HG03159 (cell line): ENCODE measurements at regions not wholly inside any gene's neighbourhood (a gene's known extent, or its start where the extent isn't known, plus 50 kb on each side); places are given as distances from the start of the nearest gene placed in this dataset.

Experiments used
- ATAC-seq: cut with Tn5 transposase; IDR thresholded peaks from one replicate; pipeline ENCODE4 v1.9.1; 2021; ENCODE audit warnings: mild to moderate bottlenecking, moderate library complexity; ENCODE audit not compliant: unreplicated experiment

GRCh38 chr3:124230432-124230831 is 238.5 kb upstream of the ROPN1 start:
- no peak for ATAC-seq

- ATAC-seq = no peak
Measured at GRCh38 chr3:124230998-124231397, 239.1 kb upstream of the ROPN1 start.

- ATAC-seq = no peak
Measured at GRCh38 chr3:124234852-124235252, 242.9 kb upstream of the ROPN1 start.

DNA sequence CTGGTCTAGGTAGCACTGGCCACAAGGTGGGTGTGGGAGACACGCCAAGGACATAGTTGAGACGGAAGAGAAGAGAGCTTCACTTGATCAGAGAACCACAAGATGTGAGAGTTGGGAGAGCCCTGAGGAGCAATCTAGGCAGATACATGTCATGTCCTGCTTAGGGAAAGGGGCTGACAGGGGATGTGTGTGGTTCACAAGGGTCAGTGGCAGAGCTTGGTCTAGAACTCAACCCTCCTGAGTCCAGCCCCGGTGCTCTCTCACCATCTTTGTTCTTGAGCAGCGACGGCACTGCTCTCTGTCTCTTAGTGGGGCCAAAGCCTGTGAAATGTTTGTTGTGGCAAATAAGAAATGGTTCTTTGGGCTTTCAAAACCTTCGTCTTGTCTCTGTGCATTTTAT is 243.5 kb upstream of the ROPN1 start:
- no peak for ATAC-seq

DNA sequence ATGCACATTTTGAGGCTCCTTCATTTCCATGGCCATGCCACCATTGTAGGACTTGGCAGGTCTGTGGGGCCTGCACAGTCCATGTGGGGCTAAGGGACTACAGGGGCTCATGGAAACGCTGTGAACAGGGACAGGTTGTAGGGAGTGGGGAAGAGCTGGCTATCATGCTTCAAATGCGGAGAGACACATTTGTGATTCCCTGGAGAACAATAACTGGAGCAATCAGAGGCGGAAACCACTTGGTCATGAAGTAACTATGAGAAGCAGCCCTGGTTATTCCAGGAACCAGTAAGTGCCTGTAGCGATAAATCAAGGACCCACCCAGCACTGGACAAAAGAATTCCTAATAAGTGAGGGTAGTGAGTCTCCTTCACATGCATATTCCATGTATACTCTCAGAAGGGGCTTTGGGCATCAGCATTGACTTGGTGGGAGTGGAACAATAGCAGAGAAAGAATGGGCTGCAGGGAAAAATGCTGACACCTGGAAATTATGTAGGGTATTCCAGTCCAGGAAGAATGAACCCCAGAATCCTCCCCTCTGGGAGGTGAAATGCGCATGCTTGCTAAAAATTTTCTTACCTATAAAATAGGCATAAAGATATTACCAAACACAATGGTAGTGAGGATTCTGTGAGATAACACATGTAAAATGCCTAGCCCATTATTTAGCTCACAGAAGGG is 251.4 kb upstream of the ROPN1 start:
- ATAC-seq = no peak

DNA sequence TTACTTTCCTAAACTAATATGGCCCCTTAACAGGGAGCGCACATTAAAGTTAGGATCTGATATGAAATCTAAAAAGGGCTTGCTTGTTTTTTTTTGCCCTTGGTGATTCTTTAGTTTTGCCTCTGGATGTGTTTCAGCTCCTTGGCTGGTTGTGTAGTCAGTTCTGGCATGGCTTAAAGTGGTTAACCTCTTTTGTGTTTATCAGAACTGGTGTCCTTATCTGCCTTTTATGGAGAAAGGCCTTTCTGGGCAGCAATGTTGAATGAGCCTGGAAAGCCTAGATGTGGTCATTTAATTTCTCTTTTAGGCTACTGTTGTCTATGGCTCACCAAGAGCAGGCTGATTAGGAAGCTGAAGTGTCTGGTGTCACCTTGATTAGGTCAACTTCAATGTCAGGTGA is 254.5 kb upstream of the ROPN1 start:
- no peak for ATAC-seq

DNA sequence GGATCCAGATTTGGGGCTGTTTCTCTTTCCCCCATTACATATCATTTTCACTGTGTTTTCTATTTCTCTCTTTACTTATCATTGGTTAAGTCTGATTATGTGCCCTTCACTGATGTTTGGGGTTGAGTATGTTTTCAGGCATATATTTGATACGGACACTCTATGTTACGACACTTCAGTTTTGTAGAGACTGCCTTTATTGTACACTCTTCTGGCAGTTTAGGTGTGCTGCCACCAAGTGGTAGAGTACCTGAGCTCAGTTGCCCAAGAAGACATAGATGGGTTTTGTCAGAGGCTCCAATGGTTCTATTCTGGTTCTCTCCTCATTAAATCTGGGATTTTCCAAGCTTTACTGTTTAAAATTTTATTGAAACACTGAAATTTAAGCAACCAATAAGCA is 255.0 kb upstream of the ROPN1 start:
- no peak for ATAC-seq

- no peak for ATAC-seq
Measured at GRCh38 chr3:124248471-124249028, 256.6 kb upstream of the ROPN1 start.

DNA sequence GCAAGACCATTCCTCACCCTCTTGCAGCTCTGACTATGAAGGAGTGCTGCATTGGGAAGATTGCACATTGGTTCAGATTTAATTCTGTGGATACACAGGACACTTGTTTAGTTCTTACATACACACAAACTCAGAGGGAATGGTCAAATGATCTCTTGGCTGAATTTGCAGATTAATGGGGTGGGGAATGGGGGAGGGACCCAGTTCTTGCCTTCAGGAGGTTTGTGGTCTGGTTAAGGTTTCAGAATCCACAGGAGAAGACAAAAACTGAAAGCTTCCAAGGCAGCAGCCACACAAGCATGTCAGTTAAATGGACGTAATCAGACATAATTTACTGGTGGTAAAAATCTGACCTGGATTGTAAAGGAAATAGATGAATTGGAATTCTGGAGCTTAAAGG is 257.1 kb upstream of the ROPN1 start:
- no peak for ATAC-seq

GRCh38 chr3:124250053-124250452 is 258.1 kb upstream of the ROPN1 start:
- no peak for ATAC-seq

DNA sequence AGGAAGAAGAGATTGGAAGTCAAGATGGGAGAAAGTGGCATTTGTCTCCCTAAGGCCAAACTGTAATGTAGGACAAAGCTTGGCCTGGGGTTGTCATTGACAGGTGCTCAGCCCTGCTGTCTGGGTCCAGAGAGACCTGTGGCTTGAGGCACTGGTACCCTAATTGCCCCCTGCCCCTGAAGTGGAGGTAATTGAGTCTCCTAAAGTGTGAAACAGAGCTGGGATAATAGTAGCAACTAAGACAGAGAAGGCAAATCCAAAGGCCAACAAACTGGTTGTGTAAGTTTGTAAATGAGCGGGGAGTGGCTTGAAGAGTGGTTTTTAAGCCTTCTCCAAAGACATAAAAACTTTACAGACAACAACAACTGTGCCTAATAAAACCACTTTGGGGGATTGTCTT is 264.2 kb upstream of the ROPN1 start:
- ATAC-seq = no peak

- ATAC-seq = no peak
Measured at GRCh38 chr3:124256599-124256998, 264.7 kb upstream of the ROPN1 start.

GRCh38 chr3:124257336-124257864 is 265.5 kb upstream of the ROPN1 start:
- no peak for ATAC-seq

DNA sequence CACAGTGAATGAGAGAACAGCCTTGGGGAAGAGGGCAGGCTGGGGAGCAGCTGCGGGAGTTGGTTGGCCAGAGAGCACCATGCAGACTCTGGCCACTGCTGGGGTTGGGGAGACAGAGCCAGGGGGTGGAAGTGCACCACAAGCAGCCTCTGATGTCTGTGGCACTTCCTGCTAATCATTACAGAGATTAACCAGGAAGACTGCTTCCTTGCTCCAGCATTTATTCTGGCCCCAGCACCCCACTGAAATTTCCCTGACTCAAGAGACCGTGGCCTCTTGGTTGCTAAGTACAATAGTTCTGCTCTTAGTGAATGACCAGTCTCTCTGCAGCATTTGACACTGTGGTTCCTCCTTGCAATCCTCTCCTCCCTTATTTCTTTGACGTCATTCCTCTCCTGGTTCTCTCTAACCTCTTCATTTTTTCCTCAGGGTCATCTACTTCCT is 266.2 kb upstream of the ROPN1 start:
- ATAC-seq = no peak

GRCh38 chr3:124260206-124260915 is 268.4 kb upstream of the ROPN1 start:
- no peak for ATAC-seq

DNA sequence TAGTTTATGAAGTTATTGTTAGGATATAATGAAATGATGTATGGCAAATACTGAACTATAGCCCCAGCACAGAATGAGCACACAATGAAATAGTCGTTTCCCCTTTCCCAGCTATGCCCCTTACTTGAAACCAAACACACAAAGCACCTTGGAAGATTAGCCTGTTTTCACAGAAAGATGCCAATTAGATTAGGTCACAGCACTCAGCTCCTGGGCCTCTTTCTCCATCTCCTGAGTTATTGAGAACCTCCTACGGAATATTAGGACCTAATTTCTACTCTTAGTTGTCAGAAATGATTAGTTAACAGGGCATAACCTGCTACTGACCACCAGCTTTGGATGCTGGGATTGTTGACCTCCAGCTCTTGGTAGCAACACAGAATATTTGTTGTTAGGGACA is 269.4 kb upstream of the ROPN1 start:
- no peak for ATAC-seq

DNA sequence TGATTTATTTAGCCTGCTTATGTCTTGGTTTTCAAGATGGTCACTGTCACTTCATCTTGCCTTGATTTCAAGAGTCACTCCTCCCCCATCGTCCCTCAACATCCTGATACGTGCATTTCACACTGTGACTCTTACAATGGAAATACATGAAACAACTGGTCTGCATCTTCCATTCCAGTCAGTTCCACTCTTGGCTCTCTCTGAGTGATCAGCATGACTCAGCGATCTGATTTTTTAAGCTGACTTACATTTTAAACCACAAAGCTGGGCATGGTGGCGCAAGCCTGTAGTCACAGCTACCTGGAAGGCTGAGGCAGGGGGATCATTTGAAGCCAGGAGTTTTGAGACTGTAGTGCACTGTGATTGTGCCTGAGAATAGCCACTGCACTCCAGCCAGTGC is 271.2 kb upstream of the ROPN1 start:
- no peak for ATAC-seq

DNA sequence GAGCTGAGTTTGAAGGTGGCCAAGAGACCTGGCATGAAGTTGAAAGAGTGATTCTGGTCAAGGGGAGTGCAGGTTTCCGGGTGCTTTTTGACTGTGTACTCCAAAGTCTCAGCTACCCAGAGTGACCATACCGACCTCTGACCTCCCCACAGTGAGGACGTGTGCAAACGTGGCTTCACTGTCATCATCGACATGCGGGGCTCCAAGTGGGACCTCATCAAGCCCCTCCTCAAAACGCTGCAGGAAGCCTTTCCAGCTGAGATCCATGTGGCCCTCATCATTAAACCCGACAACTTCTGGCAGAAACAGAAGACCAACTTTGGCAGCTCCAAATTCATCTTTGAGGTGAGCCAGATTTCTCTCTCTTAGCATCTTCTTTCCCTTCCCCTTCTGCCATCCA is 272.4 kb upstream of the ROPN1 start:
- no peak for ATAC-seq

- ATAC-seq = no peak
Measured at GRCh38 chr3:124266487-124266886, 274.6 kb upstream of the ROPN1 start.

DNA sequence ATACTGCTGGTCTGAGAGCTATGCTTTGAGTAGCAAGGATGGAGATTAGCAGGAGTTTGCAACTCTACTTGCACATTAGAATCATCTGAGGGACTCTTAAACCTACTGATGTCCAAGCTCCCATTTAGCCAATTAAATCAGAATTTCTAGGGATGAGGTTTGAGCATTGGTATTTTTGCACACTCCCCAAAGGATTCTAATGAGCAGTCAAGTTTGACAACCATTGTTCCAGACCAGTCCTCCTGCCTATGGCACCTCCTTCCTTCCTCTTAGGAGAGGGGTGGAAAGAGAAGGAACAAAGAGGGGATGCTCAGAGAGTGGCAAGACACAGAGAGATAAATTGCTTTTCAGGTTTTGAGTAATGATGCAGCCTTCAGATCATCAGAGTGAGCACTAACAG is 275.5 kb upstream of the ROPN1 start:
- no peak for ATAC-seq

GRCh38 chr3:124268355-124268754 is 276.4 kb upstream of the ROPN1 start:
- no peak for ATAC-seq

GRCh38 chr3:124269619-124270018 is 277.7 kb upstream of the ROPN1 start:
- no peak for ATAC-seq
